Posterior vena cava (tissue), 2 donors: ENCODE measurements at regions not wholly inside any gene's neighbourhood (a gene's known extent, or its start where the extent isn't known, plus 50 kb on each side); places are given as distances from the start of the nearest gene placed in this dataset.
"Not testable (repeated sequence)": the region's sequence is repeated elsewhere in the genome, so short reads cannot be mapped to it uniquely, and the experiment has no call there.

ENCODE experiments used
- DNase-seq: peaks from one replicate; pipeline ENCODE4 v3.0.0-alpha.2; 2020; ENCODE audit warnings: low spot score
- intact Hi-C, 2 donors: fragments of 100-400 bp; cut with DNase I; formaldehyde crosslinking; loops; one replicate each; pipeline versions ENCODE4 v1.14.1 to v1.14.2; 2022 to 2023
- donor health status: DM: yes; HTN: yes; CAD: no.
- donor health status: DM: yes; HTN: yes; CAD: no.

DNA sequence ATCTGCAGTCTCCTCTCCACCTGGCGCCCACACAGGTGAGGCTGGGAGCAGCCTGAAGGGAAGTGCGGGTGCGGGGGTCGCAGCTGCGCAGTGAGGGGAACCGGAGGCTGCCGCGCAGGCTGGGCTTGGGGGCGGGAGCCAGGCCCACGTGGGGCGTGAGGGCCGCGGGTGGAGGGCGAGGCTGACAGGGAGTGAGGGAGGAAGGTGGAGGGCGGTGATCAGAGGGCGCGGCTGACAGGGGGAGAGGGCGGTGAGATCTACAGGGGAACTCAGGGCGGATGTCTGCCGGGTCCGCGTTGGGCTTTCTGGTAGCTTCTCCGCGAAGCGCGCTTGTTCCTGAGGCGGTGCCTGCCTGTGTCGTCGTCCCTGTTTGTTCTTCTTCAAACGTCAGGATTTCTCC, 414.4 kb upstream of the NDN start:
- intact Hi-C loops, DNase-seq: not testable (repeated sequence)

DNA sequence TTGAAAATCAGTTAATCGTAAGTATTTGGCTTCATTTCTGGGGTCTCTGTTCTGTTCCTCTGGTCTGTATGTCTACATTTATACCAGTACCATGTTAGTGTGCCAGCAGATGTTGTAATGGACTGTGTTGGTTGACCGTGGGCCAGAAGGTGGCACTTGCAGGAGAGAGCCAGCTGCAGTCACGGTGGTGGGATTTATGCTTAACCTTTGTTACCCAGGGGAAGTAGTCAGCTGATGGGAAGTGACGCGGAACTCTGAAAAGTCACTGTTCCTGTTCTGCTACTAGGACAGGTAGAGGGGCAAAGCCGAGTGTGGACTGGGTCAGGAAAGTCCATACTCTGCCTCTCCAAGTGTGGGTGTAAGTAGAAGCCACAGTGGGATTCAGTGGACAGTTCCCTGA, 420.4 kb upstream of the NDN start:
- intact Hi-C loops, DNase-seq: not testable (repeated sequence)

DNA sequence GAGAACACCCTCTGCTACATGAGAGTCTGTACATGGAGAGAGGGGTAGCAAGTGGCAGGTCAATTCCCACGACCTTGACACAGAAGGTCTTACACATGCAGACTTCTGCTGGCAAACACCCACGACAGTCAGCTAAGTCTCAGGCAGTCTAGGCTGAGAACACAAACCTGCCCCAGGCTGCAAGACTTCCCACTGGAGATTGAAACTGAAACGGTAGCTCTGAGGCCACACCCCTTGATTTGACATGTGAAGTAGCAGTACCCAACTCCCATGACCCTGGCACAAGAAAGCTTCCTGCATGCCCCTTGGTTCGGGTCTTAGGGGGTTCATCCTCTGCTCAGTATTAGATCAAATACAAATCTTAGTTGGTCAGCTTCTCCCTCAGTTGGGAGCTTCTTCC, 420.8 kb upstream of the NDN start:
- intact Hi-C loops: not testable (repeated sequence)

DNA sequence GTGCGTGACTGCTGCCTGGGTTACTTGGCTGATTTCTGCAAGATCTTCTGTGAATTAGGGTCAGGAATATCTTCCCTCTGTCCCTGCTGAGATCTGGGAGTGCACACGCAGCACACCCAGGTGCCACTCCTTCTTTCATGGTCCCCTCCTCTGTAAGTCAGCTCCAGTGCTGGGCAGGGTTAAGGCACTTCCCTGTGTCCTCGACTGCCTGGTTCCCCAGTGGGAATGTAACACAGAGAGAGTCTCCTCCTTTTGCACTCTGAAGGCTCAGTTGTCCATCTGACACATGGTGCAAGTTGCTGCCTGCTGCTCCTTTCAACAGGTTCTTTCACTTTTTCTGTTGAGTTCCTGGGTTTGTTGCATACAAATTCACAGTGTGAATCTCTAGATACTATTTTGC, 421.2 kb upstream of the NDN start:
- intact Hi-C loops, DNase-seq: not testable (repeated sequence)

More for the DNA sequence above, 420.8 kb upstream of the NDN start:
- DNase-seq: not testable (repeated sequence)

DNA sequence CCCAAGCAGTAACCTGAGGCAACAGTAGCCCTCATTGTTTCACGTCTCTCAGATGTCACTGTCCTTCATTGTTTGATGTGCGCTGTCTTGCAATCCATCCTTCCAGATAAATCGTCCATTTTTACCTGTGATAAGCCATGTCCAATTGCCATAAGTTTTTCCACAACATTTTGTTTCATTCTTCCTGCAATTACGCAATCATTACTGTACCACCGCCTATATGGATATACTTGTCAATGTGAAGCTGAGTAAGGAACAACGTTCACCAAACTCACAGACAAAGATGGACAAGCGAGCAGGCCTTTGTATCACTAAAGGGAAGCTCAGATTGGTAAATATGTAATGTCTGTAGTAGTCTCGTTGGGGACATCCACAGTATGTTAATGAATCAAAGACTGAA, 452.5 kb upstream of the NDN start:
- intact Hi-C loops: not testable (repeated sequence)

DNA sequence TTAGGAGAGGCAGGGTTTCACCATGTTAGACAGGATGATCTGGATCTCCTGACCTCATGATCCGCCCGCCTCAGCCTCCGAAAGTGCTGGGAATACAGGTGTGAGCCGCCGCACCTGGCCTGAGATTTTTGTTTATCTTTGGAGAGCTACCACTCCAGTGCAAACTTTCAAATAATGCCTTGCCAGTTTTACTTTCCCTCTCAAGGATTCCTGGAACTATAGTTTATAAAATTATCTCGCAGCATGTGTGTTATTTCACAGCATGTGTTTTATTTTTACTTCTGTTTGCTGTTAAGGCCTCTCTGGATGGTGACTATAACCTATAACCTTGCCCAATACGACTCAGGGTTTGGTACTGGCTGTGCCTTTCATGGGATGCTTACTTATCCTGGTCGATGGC, 458.0 kb upstream of the NDN start:
- intact Hi-C loops: not testable (repeated sequence)

More for the DNA sequence above, 452.5 kb upstream of the NDN start:
- DNase-seq: not testable (repeated sequence)

DNA sequence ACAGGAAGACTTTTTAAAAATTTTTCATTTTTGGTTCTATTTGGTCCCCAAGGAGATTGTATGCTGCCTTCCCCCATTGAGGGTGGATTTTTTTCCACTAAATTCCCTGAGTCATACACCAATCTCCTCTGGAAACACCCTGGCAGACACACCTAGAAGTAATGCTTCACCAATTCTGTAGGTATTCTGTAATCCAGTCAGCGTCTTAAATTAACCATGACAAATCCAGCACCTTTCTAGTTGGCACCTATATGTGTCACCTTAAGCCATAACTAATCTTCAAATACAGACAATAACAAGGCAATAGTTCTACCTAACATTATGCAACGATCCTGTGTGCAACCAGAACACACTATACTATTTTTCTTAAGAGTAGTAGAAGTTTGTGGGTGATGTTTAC, 459.1 kb upstream of the NDN start:
- intact Hi-C loops: no loop called here

More for the DNA sequence above, 458.0 kb upstream of the NDN start:
- not testable (repeated sequence) for DNase-seq

DNA sequence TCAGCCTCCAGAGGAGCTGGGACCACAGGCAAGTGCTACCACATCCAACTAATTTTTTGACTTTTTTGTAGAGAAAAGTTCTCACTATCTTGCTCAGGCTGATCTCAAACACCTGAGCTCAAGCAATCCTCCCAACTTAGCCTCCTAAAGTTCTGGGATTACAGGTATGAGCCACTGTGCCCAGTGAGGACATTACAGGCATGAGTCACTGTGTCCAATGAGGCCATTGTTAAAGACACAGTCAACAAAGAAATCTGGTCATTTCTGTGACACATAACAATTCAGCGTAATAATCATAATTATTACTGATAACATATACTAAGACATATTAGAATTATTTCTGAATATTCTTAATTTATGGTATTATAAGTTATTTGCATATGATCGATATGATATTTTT, 463.4 kb upstream of the NDN start:
- no peak for DNase-seq
- intact Hi-C loops: no loop called here

More for the DNA sequence above, 459.1 kb upstream of the NDN start:
- no peak for DNase-seq

DNA sequence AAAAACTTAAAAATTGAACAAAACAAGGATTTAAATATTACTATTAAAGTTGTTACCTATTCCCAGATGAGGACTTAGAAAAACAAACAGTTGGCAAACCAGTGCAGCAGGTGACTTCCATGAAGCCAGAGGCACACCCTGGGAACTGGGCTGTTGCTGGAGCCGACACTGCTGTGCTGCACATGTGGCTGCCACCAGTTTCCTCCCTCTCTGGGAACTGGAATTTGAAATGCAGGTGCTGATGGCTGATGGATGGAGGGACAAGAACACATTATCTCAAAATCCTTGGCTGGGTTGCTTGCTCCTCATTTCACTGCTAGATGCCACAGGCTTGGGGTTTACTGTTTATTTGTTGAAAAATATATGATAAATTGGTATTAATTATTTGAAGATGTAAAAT, 471.2 kb upstream of the NDN start:
- DNase-seq, intact Hi-C loops: not testable (repeated sequence)

DNA sequence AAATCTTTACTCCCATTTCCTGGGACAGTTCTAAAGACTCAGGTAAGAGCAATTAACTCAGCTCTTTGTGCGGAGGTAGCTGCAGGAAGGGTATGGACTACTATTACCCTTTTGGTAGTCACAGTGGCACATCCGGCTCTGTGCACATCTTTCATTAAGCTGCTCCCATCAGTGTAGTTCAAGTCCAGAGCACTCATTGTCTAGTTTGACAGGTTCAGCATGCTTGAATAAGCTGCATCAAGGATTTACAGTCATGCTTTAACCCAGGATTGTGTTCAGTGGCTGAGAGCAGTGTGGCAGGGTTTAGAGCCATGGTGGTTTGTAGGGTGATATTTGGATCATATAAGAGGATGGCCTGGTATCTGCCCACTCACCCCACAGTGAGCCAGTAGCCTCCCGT, 478.4 kb upstream of the NDN start:
- DNase-seq, intact Hi-C loops: not testable (repeated sequence)

DNA sequence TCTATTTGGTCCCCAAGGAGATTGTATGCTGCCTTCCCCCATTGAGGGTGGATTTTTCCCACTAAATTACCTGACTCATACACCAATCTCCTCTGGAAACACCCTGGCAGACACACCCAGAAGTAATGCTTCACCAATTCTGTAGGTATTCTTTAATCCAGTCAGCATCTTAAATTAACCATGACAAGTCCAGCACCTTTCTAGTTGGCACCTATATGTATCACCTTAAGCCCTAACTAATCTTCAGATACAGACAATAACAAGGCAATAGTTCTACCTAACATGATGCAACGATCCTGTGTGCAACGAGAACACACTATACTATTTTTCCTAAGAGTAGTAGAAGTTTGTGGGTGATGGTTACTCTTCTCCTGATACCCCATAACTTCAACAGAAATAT, 473.3 kb upstream of the NPAP1 start:
- DNase-seq, intact Hi-C loops: not testable (repeated sequence)

DNA sequence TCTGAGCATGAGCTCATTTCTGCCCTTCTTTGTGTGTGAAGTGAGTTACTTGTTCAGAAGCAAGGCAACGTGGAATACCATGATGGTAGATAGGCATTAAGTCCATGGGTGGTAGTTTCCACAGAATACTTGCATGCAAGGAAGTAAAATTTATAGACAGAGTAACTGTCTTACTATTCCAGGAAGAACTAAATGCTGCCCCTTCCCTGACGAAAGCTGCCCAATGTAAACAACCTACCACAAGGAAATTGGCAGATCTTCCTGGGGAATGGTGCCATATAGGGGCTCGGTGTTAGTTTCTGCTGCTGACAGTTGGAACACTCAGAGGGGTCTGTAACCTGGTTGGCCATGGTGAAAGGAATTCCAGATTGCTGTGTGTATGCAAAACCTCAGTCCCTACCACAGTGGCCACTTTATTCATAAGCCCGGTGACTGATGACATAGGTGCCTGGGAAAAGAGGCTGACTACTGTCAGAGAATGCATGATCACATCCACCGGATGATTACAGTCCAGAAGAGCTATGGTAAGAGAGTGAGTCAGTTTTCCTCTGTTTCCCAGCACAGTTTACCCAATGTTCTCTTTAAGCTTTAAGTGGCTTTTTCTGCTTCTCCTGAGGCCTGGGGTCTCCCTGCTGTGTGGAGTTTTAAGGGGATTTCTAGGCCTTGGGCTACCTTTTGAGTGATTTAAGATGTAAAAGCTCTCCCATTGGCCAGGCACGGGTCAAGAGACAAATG, 463.7 kb upstream of the NPAP1 start:
- intact Hi-C loops, DNase-seq: not testable (repeated sequence)

DNA sequence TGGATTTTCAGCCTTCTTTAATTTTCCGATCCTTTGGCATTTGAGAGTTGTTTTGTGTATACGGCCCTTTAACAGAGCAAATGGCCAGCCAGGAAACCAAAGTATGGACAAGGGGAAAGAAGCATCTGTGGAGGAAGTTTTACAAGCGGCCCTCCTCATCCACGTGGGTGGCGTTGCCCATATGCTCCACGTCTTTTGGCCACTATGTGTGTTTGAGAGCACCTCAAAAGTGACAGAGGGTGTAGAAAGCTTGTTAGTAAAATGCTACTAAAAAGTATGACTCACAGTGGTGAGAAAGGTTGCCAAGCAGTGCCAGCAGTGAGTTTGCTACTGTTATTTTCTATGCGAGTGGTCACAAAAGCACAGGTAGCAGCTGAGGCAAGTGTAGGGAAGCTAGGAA, 451.8 kb upstream of the NPAP1 start:
- intact Hi-C loops: no loop called here
- no peak for DNase-seq

DNA sequence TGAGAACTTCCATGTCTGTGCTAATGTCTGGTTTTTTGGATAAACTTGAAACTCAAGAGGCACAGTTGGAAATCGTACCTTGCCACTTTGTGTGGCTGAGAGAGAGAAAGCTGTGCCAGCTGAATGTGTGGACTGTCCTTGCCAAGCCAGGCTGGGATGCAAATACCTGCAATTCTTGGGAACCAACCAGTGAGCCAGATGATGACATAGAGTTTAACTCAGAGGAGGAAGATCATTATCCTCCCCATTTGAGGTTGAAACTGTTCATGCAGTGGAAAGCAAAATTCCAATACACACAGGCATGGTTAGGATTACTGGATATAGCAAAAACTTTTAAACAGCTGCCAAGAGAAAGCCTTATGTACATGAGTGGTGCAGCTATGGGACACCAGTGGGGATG, 451.4 kb upstream of the NPAP1 start:
- DNase-seq: no peak
- intact Hi-C loops: no loop called here

DNA sequence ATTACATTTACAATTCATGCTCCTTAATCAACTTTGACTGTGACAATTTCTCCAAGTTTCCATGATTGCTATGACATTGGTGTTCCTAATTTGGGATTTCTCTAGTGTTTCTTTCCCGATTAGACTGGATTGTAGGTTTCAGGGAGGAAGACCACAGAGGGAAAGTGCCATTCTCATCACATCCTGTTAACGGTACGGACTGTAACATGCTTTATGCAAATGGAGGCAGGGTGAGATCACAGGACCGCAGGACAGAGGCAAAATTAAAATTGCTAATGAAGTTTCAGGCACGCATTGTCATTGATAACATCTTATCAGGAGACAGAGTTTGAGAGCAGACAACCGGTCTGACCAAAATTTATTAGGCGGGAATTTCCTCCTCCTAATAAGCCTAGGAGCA, 446.7 kb upstream of the NPAP1 start:
- intact Hi-C loops: not testable (repeated sequence)

DNA sequence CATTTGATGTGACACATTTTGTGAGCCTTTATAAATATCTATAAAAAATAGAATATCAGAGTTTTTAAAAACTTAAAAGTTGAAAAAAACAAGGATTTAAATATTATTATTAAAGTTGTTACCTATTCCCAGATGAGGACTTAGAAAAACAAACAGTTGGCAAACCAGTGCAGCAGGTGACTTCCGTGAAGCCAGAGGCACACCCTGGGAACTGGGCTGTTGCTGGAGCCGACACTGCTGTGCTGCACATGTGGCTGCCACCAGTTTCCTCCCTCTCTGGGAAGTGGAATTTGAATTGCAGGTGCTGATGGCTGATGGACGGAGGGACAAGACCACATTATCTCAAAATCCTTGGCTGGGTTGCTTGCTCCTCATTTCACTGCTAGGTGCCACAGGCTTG, 442.4 kb upstream of the NPAP1 start:
- not testable (repeated sequence) for DNase-seq

More for the DNA sequence above, 446.7 kb upstream of the NPAP1 start:
- not testable (repeated sequence) for DNase-seq

DNA sequence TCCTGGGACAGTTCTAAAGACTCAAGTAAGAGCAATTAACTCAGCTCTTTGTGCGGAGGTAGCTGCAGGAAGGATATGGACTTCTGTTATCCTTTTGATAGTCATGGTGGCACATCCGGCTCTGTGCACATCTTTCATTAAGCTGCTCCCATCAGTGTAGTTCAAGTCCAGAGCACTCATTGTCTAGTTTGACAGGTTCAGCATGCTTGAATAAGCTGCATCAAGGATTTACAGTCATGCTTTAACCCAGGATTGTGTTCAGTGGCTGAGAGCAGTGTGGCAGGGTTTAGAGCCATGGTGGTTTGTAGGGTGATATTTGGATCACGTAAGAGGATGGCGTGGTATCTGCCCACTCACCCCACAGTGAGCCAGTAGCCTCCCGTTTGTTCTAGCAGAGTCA, 435.0 kb upstream of the NPAP1 start:
- intact Hi-C loops, DNase-seq: not testable (repeated sequence)

More for the DNA sequence above, 442.4 kb upstream of the NPAP1 start:
- intact Hi-C loops: not testable (repeated sequence)

DNA sequence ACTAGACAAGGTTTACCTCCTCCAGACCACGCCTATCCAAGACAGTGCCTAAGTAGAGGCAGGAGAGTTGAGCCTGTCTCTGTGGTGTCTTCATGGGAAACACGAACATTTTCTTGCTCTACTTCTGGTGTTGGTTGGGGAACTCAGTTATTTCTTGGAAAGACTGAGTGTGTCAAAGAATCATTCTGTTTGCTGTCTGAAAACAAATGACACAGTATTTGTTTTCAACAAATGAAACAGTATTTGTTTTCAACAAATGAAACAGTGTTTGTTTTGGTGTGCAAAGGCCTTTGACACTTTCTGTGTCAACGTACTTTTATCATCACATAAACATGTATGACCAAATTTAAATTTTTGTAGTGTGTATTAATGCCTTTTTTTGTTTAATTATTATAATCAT, 416.5 kb upstream of the NPAP1 start:
- intact Hi-C loops, DNase-seq: not testable (repeated sequence)

DNA sequence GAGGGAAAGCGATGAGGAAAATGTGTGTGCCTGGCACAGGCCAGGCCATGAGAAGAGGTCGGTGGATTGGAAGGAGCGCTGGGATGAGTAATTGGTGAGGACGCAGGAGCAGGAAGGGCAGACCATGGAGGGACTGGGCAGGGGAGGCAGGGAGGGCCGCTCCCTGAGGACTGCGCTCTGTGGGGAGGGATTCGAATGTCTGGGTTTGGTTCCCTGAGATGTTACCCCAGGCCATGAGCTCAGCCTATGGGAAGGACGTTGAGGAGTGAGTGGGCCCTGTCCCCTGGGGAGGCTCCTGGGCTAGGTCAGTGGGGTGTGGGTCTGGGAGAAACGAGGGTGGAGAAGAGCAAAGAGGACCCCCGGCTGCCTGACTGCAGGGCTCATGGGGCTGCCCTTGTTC, 415.2 kb upstream of the NPAP1 start:
- intact Hi-C loops: not testable (repeated sequence)

DNA sequence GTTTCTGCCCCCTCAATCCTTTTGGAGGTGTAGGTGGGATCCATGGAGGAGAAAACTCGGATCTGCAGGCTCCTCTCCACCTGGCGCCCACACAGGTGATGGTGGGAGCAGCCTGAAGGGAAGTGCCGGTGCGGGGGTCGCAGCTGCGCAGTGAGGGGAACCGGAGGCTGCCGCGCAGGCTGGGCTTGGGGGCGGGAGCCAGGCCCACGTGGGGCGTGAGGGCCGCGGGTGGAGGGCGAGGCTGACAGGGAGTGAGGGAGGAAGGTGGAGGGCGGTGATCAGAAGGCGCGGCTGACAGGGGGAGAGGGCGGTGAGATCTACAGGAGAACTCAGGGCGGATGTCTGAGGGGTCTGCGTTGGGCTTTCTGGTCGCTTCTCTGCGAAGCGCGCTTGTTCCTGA, 414.7 kb upstream of the NPAP1 start:
- intact Hi-C loops, DNase-seq: not testable (repeated sequence)

More for the DNA sequence above, 415.2 kb upstream of the NPAP1 start:
- not testable (repeated sequence) for DNase-seq

DNA sequence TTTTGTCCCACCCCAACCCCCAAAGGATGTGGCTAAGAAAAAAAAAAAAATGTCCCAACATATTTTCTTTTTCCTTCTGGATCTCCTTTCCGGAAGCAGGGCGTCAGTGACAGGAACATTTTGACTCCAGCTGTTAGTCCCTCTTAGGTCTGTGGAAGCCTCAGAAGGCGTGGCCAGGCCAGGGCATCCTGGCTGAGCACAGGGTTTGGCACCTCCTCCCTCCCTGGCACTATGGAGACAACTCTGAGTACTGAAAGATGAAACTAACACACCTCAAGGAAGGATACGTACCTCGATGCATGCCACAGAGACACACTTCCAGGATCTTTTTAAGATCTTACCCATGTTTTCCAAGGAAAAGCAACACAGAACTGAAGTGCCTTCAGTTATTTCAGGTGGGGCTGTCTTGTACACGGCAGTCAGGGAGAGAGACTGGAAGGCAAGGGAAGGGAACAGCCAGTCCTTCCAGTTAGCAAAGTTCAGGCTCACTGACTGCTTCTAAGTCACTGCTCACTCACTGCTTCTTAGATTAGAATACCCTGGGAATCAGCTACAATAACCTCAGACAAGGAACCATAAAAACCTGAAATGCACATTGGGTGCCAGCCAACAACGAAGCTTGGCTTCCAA, 406.9 kb upstream of the NPAP1 start:
- intact Hi-C loops, DNase-seq: not testable (repeated sequence)
